H9 (cell line): ENCODE measurements at regions not wholly inside any gene's neighbourhood (a gene's known extent, or its start where the extent isn't known, plus 50 kb on each side); places are given as distances from the start of the nearest gene placed in this dataset.
A peak's percentile ranks its signal among the peaks of the same experiment; 100 is the strongest.

Experiments
- DNase-seq: peaks from one replicate; pipeline ENCODE4 v3.0.0-alpha.2; 2017
- H2AFZ ChIP-seq: one replicate; pipeline ENCODE4 v1.6.1; 2013; ENCODE audit warnings: mild to moderate bottlenecking, low read length, control low read depth, moderate library complexity
- H2AK5ac ChIP-seq: 2 replicates; pipeline ENCODE4 v1.6.1; 2013; ENCODE audit warnings: low read length, control low read depth, mixed read lengths; ENCODE audit not compliant: insufficient read length
- H2BK120ac ChIP-seq: one replicate; pipeline ENCODE4 v1.6.1; 2013; ENCODE audit warnings: low read depth, mild to moderate bottlenecking, low read length, control low read depth, inconsistent platforms; ENCODE audit not compliant: poor library complexity, severe bottlenecking
- H2BK12ac ChIP-seq: 2 replicates; pipeline ENCODE4 v1.6.1; 2013; ENCODE audit warnings: low read length, control low read depth, mixed read lengths, low read depth; ENCODE audit not compliant: insufficient read length
- H2BK15ac ChIP-seq: 2 replicates; pipeline ENCODE4 v1.6.1; 2013; ENCODE audit warnings: low read depth, low read length, control low read depth
- H2BK20ac ChIP-seq: one replicate; pipeline ENCODE4 v1.6.1; 2013; ENCODE audit warnings: low read depth, mild to moderate bottlenecking, low read length, control low read depth, inconsistent platforms; ENCODE audit not compliant: poor library complexity, severe bottlenecking
- H2BK5ac ChIP-seq: 2 replicates; pipeline ENCODE4 v1.6.1; 2013; ENCODE audit warnings: low read length, control low read depth, mixed read lengths; ENCODE audit not compliant: insufficient read length
- H3K14ac ChIP-seq: 2 replicates; pipeline ENCODE4 v1.6.1; 2013; ENCODE audit warnings: low read length, control low read depth; ENCODE audit not compliant: insufficient read depth
- H3K18ac ChIP-seq: 2 replicates; pipeline ENCODE4 v1.6.1; 2013; ENCODE audit warnings: low read depth, mild to moderate bottlenecking, mixed read lengths, low read length, control low read depth; ENCODE audit not compliant: insufficient read length
- H3K23ac ChIP-seq: 2 replicates; pipeline ENCODE4 v1.6.1; 2013; ENCODE audit warnings: low read length, control low read depth, mixed read lengths, low read depth; ENCODE audit not compliant: insufficient read length
- H3K23me2 ChIP-seq: 2 replicates; pipeline ENCODE4 v1.6.1; 2013; ENCODE audit warnings: low read depth, mild to moderate bottlenecking, mixed read lengths, low read length, control low read depth; ENCODE audit not compliant: insufficient read length, poor library complexity, severe bottlenecking
- H3K27ac ChIP-seq: 2 replicates; pipeline ENCODE4 v1.5.1; 2013; ENCODE audit warnings: low read length, control low read depth, mixed read lengths, low read depth; ENCODE audit not compliant: insufficient read length
- H3K27me3 ChIP-seq: 2 replicates; pipeline ENCODE4 v1.6.1; 2013; ENCODE audit warnings: low read length, control low read depth, inconsistent platforms; ENCODE audit not compliant: insufficient read depth
- H3K4ac ChIP-seq: 2 replicates; pipeline ENCODE4 v1.6.1; 2013; ENCODE audit warnings: low read depth, mild to moderate bottlenecking, control low read depth, inconsistent platforms, low read length, moderate library complexity
- H3K4me1 ChIP-seq: 2 replicates; pipeline ENCODE4 v1.6.1; 2013; ENCODE audit warnings: low read length, control low read depth, inconsistent platforms; ENCODE audit not compliant: insufficient read depth
- H3K4me2 ChIP-seq: 2 replicates; pipeline ENCODE4 v1.6.1; 2013; ENCODE audit warnings: low read length, control low read depth, mixed read lengths; ENCODE audit not compliant: insufficient read length, insufficient read depth
- H3K56ac ChIP-seq: 2 replicates; pipeline ENCODE4 v1.6.1; 2013; ENCODE audit warnings: low read depth, mild to moderate bottlenecking, mixed read lengths, low read length, control low read depth; ENCODE audit not compliant: insufficient read length
- H3K79me1 ChIP-seq: 2 replicates; pipeline ENCODE4 v1.6.1; 2013; ENCODE audit warnings: low read depth, mild to moderate bottlenecking, moderate library complexity, low read length, control low read depth, inconsistent platforms; ENCODE audit not compliant: insufficient read depth, poor library complexity, severe bottlenecking
- H3K79me2 ChIP-seq: 2 replicates; pipeline ENCODE4 v1.6.1; 2013; ENCODE audit warnings: low read length, control low read depth, inconsistent platforms; ENCODE audit not compliant: insufficient read depth
- H3K9ac ChIP-seq: 2 replicates; pipeline ENCODE4 v1.6.1; 2013; ENCODE audit warnings: low read length, control low read depth, mixed read lengths; ENCODE audit not compliant: insufficient read length; ENCODE audit errors: extremely low read depth
- H3K9me3 ChIP-seq: one replicate; pipeline ENCODE4 v1.6.1; 2013; ENCODE audit warnings: low read depth, low read length, inconsistent platforms; ENCODE audit not compliant: control insufficient read depth
- H3T11ph ChIP-seq: one replicate; pipeline ENCODE4 v1.6.1; 2013; ENCODE audit warnings: mild to moderate bottlenecking, low read length, control low read depth, inconsistent platforms
- H4K20me1 ChIP-seq: one replicate; pipeline ENCODE4 v1.6.1; 2013; ENCODE audit not compliant: control insufficient read depth, insufficient read length, insufficient read depth
- H4K5ac ChIP-seq: 2 replicates; pipeline ENCODE4 v1.6.1; 2013; ENCODE audit warnings: low read depth, mild to moderate bottlenecking, mixed read lengths, low read length, control low read depth; ENCODE audit not compliant: insufficient read length
- H4K8ac ChIP-seq: replicated peaks from 2 replicates; pipeline ENCODE4 v1.6.1; 2013; ENCODE audit warnings: low read length, control low read depth, mixed read lengths, low read depth; ENCODE audit not compliant: insufficient read length
- H4K91ac ChIP-seq: 2 replicates; pipeline ENCODE4 v1.6.1; 2013; ENCODE audit warnings: low read depth, mild to moderate bottlenecking, moderate library complexity, mixed read lengths, low read length, control low read depth; ENCODE audit not compliant: insufficient read length
- H3K27ac Mint-ChIP-seq, 3 experiments: 2 replicates in 2 of 3; 3 replicates in 1 of 3; pipeline ENCODE4 v1.8.0; 2020 to 2021; ENCODE audit warnings: mixed read lengths in 3 of 3, mild to moderate bottlenecking in 1 of 3, moderate library complexity in 1 of 3
- H3K27me3 Mint-ChIP-seq: 2 replicates; pipeline ENCODE4 v1.8.0; 2021; ENCODE audit warnings: low read depth, mild to moderate bottlenecking, moderate library complexity, mixed read lengths
- H3K36me3 Mint-ChIP-seq, 3 experiments: 2 replicates in 2 of 3; 3 replicates in 1 of 3; pipeline ENCODE4 v1.8.0; 2020 to 2021; ENCODE audit warnings: low read depth in 3 of 3, mixed read lengths in 3 of 3; ENCODE audit not compliant: insufficient read depth in 1 of 3
- H3K4me1 Mint-ChIP-seq, 2 experiments: 2 replicates each; pipeline ENCODE4 v1.8.0; 2020; ENCODE audit warnings: mixed read lengths in 2 of 2
- H3K4me3 Mint-ChIP-seq, 2 experiments: 2 replicates in 1 of 2; 3 replicates in 1 of 2; pipeline ENCODE4 v1.8.0; 2020 to 2021; ENCODE audit warnings: mild to moderate bottlenecking in 2 of 2, mixed read lengths in 2 of 2, moderate library complexity in 1 of 2
- H3K9me3 Mint-ChIP-seq, 2 experiments: 2 replicates in 1 of 2; 3 replicates in 1 of 2; pipeline ENCODE4 v1.8.0; 2020; ENCODE audit warnings: mild to moderate bottlenecking in 2 of 2, mixed read lengths in 2 of 2, moderate library complexity in 1 of 2
- WGBS: extraction: QIAGEN DNeasy Blood & Tissue Kit; methylation state at CpG from one replicate; pipeline ENCODE4 v1.1.7; 2013; ENCODE audit warnings: missing lambda C conversion rate, low lambda C conversion rate, mixed read lengths; ENCODE audit not compliant: insufficient read length; ENCODE audit errors: extremely low coverage; 5-methylcytosine and 5-hydroxymethylcytosine counted together
- TF ChIP-seq, protein P1 (sequence below): fragments of 200-600 bp; sonication (generic); conservative IDR thresholded peaks from 3 replicates; pipeline ENCODE4 v1.8.0; 2021; ENCODE audit warnings: antibody characterized with exemption, mild to moderate bottlenecking

GRCh38 chr11:116326146-116326545 lies 446.6 kb downstream of the BUD13 start:
- H3K4me1 Mint-ChIP-seq, result no peaks in the 10 kb centered on the region
- Histone ChIP-seq H4K91ac (no peak overlapping the region), H3K79me2 (no peaks in the 10 kb centered on the region), H2BK20ac (no peak overlapping the region), H3K14ac (no peak overlapping the region; the same call in 1 of the 2 replicates), H2BK12ac (no peak overlapping the region), H3K4ac (no peak overlapping the region), H3K23ac (no peak overlapping the region), H2AK5ac (no peak overlapping the region), H3K9me3 (no peaks in the 10 kb centered on the region), H3K79me1 (no peaks in the 10 kb centered on the region), H3T11ph (no peak overlapping the region), H3K4me1 (no peaks in the 10 kb centered on the region), H3K9ac (no peak overlapping the region), H4K20me1 (no peaks in the 10 kb centered on the region), H2BK5ac (no peak overlapping the region), H2BK15ac (no peak overlapping the region), H4K8ac (no peak overlapping the region), H4K5ac (no peak overlapping the region), H3K56ac (no peak overlapping the region), H3K18ac (no peak overlapping the region), H3K27ac (no peak overlapping the region), H3K23me2 (no peaks in the 10 kb centered on the region), H3K27me3 (no peaks in the 10 kb centered on the region), H2AFZ (no peak overlapping the region), H3K4me2 (no peak overlapping the region), H2BK120ac (no peak overlapping the region)
- H3K4me3 Mint-ChIP-seq, result no peak overlapping the region
- TF ChIP-seq, protein P1, sequence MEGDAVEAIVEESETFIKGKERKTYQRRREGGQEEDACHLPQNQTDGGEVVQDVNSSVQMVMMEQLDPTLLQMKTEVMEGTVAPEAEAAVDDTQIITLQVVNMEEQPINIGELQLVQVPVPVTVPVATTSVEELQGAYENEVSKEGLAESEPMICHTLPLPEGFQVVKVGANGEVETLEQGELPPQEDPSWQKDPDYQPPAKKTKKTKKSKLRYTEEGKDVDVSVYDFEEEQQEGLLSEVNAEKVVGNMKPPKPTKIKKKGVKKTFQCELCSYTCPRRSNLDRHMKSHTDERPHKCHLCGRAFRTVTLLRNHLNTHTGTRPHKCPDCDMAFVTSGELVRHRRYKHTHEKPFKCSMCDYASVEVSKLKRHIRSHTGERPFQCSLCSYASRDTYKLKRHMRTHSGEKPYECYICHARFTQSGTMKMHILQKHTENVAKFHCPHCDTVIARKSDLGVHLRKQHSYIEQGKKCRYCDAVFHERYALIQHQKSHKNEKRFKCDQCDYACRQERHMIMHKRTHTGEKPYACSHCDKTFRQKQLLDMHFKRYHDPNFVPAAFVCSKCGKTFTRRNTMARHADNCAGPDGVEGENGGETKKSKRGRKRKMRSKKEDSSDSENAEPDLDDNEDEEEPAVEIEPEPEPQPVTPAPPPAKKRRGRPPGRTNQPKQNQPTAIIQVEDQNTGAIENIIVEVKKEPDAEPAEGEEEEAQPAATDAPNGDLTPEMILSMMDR, result no peak
- peaks cover 3 to 10% of the 10 kb centered on the region in 2 experiments for H3K9me3 Mint-ChIP-seq
- H3K27me3 Mint-ChIP-seq, result no peaks in the 10 kb centered on the region
- no peak overlapping the region; a peak in 2 of 7 replicates for H3K27ac Mint-ChIP-seq
- H3K36me3 Mint-ChIP-seq, result peaks cover 2 to 9% (median 8%) of the 10 kb centered on the region in 3 experiments; a peak in 5 of 7 replicates
- DNase-seq, result peak; percentile 18
- no CpG with 5 or more reads among the region's 2 CpGs for WGBS
